SW 1271 (cell line): ENCODE measurements at regions not wholly inside any gene's neighbourhood (a gene's known extent, or its start where the extent isn't known, plus 50 kb on each side); places are given as distances from the start of the nearest gene placed in this dataset.

Experiments
- DNase-seq, 2 experiments: peaks; one replicate each; lab custom pipeline; 2025; lab: John Stamatoyannopoulos, UW

- no peak for DNase-seq
Measured at GRCh38 chr6:169906688-169907418, 155.4 kb downstream of the ERMARD start.

- no peak for DNase-seq
Measured at GRCh38 chr6:169906004-169906687, 154.7 kb downstream of the ERMARD start.

- no peak for DNase-seq
Measured at GRCh38 chr6:169905041-169905807, 153.8 kb downstream of the ERMARD start.

GRCh38 chr6:169904051-169904922 is 152.9 kb downstream of the ERMARD start:
- no peak for DNase-seq

GRCh38 chr6:169903122-169903521 is 151.7 kb downstream of the ERMARD start:
- no peak for DNase-seq

- no peak for DNase-seq
Measured at GRCh38 chr6:169902604-169903003, 151.2 kb downstream of the ERMARD start.

- DNase-seq = no peak
Measured at GRCh38 chr6:169902070-169902469, 150.6 kb downstream of the ERMARD start.

- DNase-seq = no peak
Measured at GRCh38 chr6:169899481-169900145, 148.2 kb downstream of the ERMARD start.

GRCh38 chr6:169898788-169899480 is 147.5 kb downstream of the ERMARD start:
- no peak for DNase-seq

- DNase-seq = no peak
Measured at GRCh38 chr6:169897601-169898358, 146.4 kb downstream of the ERMARD start.

- DNase-seq = no peak
Measured at GRCh38 chr6:169896826-169897456, 145.5 kb downstream of the ERMARD start.

- no peak for DNase-seq
Measured at GRCh38 chr6:169895926-169896761, 144.7 kb downstream of the ERMARD start.

- DNase-seq = no peak
Measured at GRCh38 chr6:169895000-169895759, 143.8 kb downstream of the ERMARD start.

GRCh38 chr6:169894377-169894960 is 143.0 kb downstream of the ERMARD start:
- DNase-seq = no peak

GRCh38 chr6:169893624-169894023 is 142.2 kb downstream of the ERMARD start:
- no peak for DNase-seq

GRCh38 chr6:169891846-169892245 is 140.4 kb downstream of the ERMARD start:
- no peak for DNase-seq

GRCh38 chr6:169891421-169891820 is 140.0 kb downstream of the ERMARD start:
- no peak for DNase-seq
